ENCODE measurements at regions not wholly inside any gene's neighbourhood (a gene's known extent, or its start where the extent isn't known, plus 50 kb on each side); places are given as distances from the start of the nearest gene placed in this dataset.

DNA sequence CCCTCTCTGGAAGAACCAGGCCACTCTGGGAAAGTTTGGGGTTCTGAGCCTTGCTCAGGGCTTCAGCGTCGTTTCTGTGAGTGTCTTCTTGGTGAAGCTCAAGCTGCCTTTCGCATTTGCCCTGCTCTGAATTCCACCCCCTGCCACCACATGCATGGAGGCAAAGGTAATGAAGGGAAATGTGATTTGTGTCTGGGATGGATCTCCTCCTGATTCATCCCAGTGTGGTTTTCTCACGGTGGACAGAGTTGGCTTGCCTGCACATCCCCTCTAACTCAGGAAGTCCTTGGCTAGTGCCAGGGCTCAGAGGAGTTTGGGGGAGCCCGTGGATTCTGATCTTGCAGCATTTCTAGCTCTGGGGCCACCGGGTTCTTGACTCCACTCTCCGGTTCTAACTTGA is 173.6 kb upstream of the RAB4A start:
- H3K4me3 ChIP-seq, result no peak overlapping the region
- in situ Hi-C loops (cut with MboI; ENCODE audit: low sequenced_read_pairs), result no loop called here
- no peaks in the 10 kb centered on the region for H3K9me3 ChIP-seq
- DNase-seq (ENCODE audit: low spot score in 2 of 2), result no peak
- H3K36me3 ChIP-seq (replicated peaks), result no peaks in the 10 kb centered on the region
- no peaks in the 10 kb centered on the region for H3K27me3 ChIP-seq (ENCODE audit: low read depth)
- peaks cover 5% of the 10 kb centered on the region; the same call in 1 of the 2 replicates for H3K4me1 ChIP-seq

DNA sequence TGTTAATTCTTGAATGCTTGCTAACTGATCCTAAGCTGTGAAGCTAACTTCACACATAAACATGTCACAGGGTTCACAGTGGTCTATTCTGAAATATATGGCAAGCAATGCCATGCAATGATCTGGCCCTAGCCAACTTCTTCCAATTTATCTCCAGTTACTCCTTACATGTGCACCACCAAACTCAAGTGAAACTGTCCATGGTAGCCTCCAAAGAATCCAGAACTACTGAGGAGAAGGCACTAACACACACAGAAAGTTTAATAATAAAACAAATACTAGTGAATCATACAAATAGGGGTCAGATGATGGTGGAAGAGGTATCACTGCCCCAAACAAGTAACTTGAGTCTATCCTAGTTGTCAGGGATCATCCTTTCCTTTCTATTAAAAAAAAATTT is 172.6 kb upstream of the RAB4A start:
- DNase-seq (ENCODE audit: low spot score in 2 of 2), result no peak
- Histone ChIP-seq H3K36me3 (replicated peaks) (no peaks in the 10 kb centered on the region), H3K4me3 (no peak overlapping the region), H3K27me3 (ENCODE audit: low read depth) (no peaks in the 10 kb centered on the region), H3K4me1 (peaks cover 3% of the 10 kb centered on the region; the same call in 1 of the 2 replicates), H3K9me3 (no peaks in the 10 kb centered on the region)
- in situ Hi-C loops (cut with MboI; ENCODE audit: low sequenced_read_pairs), result no loop called here

DNA sequence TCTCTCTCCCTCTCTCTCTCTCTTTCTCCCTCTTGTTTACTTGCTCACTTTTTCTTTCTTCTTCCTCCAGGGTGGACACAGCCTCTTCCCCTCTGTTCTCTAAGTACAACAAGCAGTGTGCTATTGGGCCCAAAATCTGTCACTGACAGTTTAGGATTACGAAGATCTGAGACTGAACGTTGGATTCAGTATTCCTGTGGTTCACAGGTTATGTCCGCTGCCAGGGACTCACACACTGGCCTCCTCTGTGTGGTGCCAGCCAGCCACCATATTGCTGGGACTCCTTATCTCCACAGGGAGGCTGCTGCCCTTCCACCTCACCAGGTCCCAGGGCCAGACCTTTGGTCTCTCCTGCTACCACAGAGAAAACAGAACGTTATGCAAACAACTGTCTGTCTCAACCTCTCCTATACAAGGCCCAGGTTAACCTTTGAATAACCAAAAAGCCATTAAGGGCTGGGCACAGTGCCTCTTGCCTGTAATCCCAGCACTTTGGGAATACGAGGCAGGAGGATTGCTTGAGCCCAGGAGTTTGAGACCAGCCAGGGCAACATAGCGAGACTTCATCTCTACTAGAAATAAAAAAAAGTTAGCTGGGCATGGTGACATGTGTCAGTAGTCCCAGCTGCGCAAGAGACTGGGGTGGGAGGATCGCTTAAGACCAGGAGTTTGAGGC is 171.9 kb upstream of the RAB4A start:
- Histone ChIP-seq H3K4me3 (no peak overlapping the region), H3K9me3 (no peaks in the 10 kb centered on the region), H3K4me1 (no peaks in the 10 kb centered on the region), H3K27me3 (ENCODE audit: low read depth) (no peaks in the 10 kb centered on the region), H3K36me3 (replicated peaks) (no peaks in the 10 kb centered on the region)
- no peak for DNase-seq (ENCODE audit: low spot score in 2 of 2)
- in situ Hi-C loops (cut with MboI; ENCODE audit: low sequenced_read_pairs), result no loop called here

DNA sequence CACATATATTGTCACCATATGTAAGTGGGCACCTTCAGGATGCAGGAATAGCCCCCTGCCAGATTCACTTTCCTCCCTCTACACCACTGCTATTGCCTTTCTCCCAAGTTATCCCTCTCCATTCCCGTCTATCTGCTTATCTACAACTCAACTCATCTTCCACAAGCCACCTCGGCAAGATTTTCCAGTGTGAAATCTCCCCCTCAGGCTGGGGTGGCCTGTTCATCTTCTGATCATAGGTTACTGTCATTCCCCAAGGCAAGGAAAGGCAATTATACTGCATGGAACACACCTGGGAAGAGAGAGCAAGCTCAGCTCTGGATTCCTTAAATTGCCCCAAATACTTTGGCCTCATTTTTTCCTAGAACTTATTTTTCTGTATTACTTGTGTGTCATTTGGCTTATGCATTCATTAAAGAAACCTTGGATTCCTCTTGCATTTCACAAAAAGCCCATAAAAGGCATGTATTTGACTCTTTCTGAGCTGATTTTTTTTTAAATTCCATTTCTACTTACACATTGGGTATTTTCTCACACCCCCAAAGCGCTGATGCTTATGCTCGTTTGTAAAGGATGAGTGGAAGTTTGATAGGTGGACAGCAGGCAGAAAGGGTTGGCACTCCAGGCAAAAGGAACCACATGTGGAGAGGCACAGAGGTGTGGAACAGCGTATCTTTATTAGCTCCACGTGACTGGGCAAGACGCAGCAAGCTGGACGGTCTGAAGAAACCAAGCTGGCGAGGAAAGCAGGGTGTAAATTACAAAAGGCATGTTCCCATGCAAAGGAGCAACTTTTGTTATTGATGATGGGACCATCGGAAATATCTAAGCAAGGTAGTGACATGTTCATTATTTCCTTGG is 169.7 kb upstream of the RAB4A start:
- no peaks in the 10 kb centered on the region for H3K27me3 ChIP-seq (ENCODE audit: low read depth)
- no peak for DNase-seq (ENCODE audit: low spot score in 2 of 2)
- no peaks in the 10 kb centered on the region for H3K36me3 ChIP-seq (replicated peaks)
- H3K4me3 ChIP-seq, result no peak overlapping the region
- H3K4me1 ChIP-seq, result no peaks in the 10 kb centered on the region
- in situ Hi-C loops (cut with MboI; ENCODE audit: low sequenced_read_pairs), result no loop called here
- no peaks in the 10 kb centered on the region for H3K9me3 ChIP-seq

DNA sequence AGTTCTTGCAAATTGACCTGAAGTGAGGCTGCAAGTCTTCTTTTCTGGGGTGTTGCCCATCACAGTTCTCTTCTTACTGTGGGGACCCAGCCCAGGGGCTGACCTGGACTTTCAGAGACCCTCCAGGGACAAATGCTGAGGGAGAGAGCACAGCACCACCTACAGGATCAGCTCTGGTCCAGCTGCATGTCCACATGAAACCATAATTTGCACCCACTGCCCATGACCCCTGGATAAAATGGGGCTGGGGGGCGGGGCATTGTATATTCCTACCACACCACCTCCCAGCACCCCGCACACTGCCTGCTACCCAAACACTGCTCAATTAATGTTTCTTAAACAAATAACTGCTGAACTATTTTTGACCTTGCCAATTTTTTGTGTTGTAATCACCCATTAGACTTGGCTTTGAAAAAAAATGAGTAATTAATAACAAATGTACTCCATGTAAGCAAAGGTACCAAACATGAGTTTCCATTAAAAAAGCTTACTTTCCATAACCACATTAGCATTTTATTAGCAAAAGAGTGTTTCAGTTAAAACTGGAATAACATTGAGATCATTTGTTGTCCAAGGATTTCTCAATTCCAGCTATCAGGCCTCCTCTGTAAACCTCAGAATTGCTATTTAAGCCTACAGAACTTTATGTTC is 168.0 kb upstream of the RAB4A start:
- Histone ChIP-seq H3K4me1 (no peaks in the 10 kb centered on the region), H3K27me3 (ENCODE audit: low read depth) (no peaks in the 10 kb centered on the region), H3K36me3 (replicated peaks) (no peaks in the 10 kb centered on the region), H3K9me3 (no peaks in the 10 kb centered on the region), H3K4me3 (no peak overlapping the region)
- in situ Hi-C loops (cut with MboI; ENCODE audit: low sequenced_read_pairs), result no loop called here
- DNase-seq (ENCODE audit: low spot score in 2 of 2), result no peak

DNA sequence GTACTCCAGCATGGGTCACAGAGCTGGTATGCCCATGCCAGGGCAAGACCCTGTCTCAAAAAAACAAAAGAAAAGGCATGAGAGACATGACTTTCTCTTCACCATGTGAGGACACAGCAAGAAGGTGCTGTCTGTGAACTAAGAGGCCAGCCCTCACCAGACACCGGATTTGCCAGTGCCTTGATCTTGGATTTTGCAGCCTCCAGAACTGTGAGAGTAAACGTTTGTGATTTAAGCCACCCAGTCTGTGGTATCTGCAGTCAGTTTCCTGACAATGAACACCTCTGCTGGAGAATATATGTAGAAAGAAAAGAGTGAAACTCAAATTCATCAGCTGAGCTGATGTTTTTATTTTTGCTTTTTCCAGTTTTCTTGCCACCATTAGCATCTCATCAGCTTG is 166.3 kb upstream of the RAB4A start:
- H3K27me3 ChIP-seq (ENCODE audit: low read depth), result no peaks in the 10 kb centered on the region
- DNase-seq (ENCODE audit: low spot score in 2 of 2), result no peak
- H3K4me1 ChIP-seq, result no peaks in the 10 kb centered on the region
- no peak overlapping the region for H3K4me3 ChIP-seq
- H3K9me3 ChIP-seq, result no peaks in the 10 kb centered on the region
- H3K36me3 ChIP-seq (replicated peaks), result no peaks in the 10 kb centered on the region
- in situ Hi-C loops (cut with MboI; ENCODE audit: low sequenced_read_pairs), result no loop called here

DNA sequence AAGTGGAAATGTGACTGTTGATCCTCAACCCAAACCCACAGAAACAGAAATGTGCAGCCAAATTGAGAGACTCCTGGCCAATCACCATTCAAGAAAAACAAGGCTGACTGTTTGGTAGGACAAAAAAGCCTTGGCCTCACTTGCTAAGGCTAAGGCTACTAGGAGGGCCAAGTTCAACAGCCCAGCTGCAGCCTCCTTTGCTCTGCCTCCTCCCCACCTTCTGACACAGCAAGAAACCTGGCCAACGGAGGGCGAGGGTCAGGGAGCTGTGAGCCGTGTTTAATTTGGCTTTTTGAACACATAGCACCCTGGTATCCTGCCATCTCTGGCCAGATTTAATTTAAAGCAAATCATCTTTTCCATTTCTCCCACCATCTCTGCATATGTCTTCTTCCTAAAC is 165.8 kb upstream of the RAB4A start:
- Histone ChIP-seq H3K4me3 (no peak overlapping the region), H3K36me3 (replicated peaks) (no peaks in the 10 kb centered on the region), H3K4me1 (no peaks in the 10 kb centered on the region), H3K9me3 (no peaks in the 10 kb centered on the region), H3K27me3 (ENCODE audit: low read depth) (no peaks in the 10 kb centered on the region)
- no peak for DNase-seq (ENCODE audit: low spot score in 2 of 2)
- in situ Hi-C loops (cut with MboI; ENCODE audit: low sequenced_read_pairs), result no loop called here

DNA sequence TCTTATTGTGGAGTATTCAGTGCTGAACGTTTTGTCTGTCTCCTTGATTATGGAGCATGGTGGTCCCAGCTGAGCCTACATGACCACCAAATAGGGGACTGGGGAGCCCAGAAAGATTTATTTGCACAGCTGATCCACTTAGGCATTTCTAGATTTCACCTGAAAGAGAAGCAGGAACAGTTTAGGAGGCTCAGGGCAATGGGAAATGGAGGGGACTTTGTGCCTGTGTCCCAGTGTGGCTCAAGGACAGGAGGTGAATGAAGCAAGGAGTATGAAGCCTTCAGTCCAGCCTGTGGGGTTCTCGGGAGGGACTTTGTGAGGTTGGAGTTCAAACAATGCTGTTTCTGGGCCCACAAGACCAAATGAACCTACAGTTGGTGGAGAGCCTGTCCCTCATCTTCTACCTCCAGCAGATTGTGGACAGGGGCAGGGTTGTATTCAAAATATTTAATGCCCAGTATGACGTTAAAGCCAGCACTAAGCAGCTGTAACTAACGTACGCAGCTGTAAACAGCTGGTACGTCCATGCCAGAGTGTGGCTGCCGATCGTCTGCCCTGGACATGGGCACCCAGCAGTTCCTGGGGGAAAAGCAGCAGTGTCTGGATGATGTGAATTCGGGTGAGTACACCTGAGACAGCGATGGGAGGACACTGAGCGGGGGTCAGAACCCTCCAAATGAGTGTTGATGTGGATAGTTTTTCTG is 164.9 kb upstream of the RAB4A start:
- no peak for DNase-seq (ENCODE audit: low spot score in 2 of 2)
- no peaks in the 10 kb centered on the region for H3K27me3 ChIP-seq (ENCODE audit: low read depth)

DNA sequence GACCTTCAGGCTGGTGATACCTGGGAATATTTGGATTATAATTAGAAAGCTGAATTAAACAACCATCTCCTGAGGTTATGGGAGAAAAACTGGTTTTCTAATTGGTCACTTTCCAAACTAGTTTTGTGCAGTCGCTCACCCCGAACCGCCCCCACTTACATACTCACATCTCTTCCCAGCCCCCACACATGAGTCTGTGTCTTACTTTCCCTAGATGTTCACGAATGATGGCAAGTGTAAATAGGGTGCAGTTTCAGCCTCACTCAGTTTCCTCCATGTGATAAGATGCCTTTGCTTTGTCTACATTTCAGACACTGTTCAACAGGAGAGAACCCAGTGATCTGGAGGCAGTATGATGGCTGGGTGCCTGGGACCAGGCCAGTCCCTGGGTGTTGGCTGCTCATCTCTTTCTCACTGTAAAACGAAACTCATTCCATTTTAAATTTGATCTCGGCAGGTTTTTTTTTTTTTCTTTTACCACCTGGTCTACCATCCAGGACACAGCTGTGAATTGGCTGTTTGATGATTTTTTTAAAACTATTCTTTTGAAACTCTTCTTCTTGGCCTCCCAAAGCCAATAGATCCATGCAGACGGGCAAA is 164.3 kb upstream of the RAB4A start:
- DNase-seq (ENCODE audit: low spot score in 2 of 2), result no peak
- in situ Hi-C loops (cut with MboI; ENCODE audit: low sequenced_read_pairs), result no loop called here
- no peaks in the 10 kb centered on the region for H3K27me3 ChIP-seq (ENCODE audit: low read depth)
- no peaks in the 10 kb centered on the region for H3K9me3 ChIP-seq
- no peaks in the 10 kb centered on the region for H3K4me1 ChIP-seq
- no peaks in the 10 kb centered on the region for H3K36me3 ChIP-seq (replicated peaks)
- no peak overlapping the region for H3K4me3 ChIP-seq

More for the DNA sequence above, 164.9 kb upstream of the RAB4A start:
- Histone ChIP-seq H3K4me1 (no peaks in the 10 kb centered on the region), H3K36me3 (replicated peaks) (no peaks in the 10 kb centered on the region), H3K9me3 (no peaks in the 10 kb centered on the region), H3K4me3 (no peak overlapping the region)
- in situ Hi-C loops (cut with MboI; ENCODE audit: low sequenced_read_pairs), result no loop called here

DNA sequence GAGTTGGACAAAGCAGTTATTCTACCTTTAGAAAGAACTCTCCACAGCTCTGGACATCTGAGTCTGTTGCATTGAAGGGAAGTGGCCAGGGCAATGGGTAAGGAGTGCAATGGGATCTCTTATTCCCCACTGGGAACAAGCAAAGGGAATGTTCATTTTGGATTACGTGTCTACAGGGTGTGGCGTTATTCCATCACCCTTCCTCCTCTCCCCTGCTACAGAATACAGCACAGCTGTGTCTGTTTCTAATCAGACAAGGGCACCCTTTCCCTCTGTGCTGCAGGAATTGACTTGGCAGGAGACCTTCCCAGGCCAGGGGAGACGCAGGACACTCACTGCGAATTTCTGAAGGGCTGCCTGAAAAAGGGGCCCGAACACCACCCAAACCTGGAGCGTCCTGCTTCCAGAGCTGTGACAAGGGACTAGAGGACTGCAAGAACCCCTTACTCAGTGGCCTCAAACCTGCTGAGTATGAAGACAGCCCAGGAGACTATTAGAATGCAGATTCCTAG is 163.6 kb upstream of the RAB4A start:
- in situ Hi-C loops (cut with MboI; ENCODE audit: low sequenced_read_pairs), result no loop called here
- no peak for DNase-seq (ENCODE audit: low spot score in 2 of 2)
- H3K4me3 ChIP-seq, result no peak overlapping the region
- no peaks in the 10 kb centered on the region for H3K9me3 ChIP-seq
- no peaks in the 10 kb centered on the region for H3K4me1 ChIP-seq
- H3K36me3 ChIP-seq (replicated peaks), result no peaks in the 10 kb centered on the region
- H3K27me3 ChIP-seq (ENCODE audit: low read depth), result no peaks in the 10 kb centered on the region

DNA sequence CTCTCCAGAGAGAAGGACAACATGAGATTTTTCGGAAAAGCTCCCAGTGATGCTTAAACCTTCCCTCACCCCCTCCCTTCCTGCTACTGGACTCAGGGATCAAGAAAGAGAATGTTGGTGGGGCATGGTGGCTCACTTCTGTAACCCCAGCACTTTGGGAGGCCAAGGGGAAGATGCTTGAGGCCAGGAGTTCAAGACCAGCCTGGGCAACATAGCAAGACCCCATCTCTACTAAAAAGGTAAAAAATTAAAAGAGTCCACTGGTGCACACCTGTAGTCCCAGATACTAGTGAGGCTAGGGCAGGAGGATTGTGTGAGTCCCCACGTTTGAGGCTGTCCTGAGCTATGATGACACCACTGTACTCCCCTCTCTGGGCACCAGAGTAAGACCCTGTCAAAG is 162.9 kb upstream of the RAB4A start:
- H3K27me3 ChIP-seq (ENCODE audit: low read depth), result no peaks in the 10 kb centered on the region
- H3K9me3 ChIP-seq, result no peaks in the 10 kb centered on the region
- in situ Hi-C loops (cut with MboI; ENCODE audit: low sequenced_read_pairs), result no loop called here
- H3K36me3 ChIP-seq (replicated peaks), result no peaks in the 10 kb centered on the region
- DNase-seq (ENCODE audit: low spot score in 2 of 2), result no peak
- no peaks in the 10 kb centered on the region for H3K4me1 ChIP-seq
- no peak overlapping the region for H3K4me3 ChIP-seq

DNA sequence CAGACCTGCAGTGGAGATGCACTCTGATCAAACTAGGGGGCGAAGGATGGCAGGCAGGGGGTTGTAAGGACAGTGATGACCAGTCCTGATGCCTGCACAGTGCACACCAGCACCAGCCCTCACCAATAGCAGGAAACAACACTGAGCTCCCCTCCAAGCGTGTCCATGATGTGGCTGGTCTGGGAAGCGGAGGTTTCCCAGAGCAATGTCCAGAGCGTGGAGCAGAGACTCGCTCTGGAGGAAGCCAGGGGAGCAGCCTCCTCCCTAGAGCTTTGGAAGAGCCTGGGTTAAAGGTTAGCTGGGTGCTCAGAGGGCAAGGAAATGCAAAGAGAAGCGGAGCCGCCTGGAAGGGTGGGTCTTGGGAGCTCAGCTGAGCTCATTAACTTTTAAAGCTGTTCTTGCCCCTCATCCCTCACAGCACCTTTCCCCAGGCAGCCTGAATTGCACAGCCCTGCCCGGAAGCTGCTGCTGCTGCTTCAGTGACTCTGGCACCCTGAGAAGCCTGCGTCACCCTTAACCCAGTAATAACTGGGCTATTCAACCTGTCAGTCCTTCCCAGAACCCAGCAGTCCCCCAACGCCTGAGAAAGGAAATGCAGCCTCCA is 162.2 kb upstream of the RAB4A start:
- no peaks in the 10 kb centered on the region for H3K27me3 ChIP-seq (ENCODE audit: low read depth)
- no peaks in the 10 kb centered on the region for H3K4me1 ChIP-seq
- DNase-seq (ENCODE audit: low spot score in 2 of 2), result no peak
- in situ Hi-C loops (cut with MboI; ENCODE audit: low sequenced_read_pairs), result no loop called here
- no peak overlapping the region for H3K4me3 ChIP-seq
- no peaks in the 10 kb centered on the region for H3K9me3 ChIP-seq
- H3K36me3 ChIP-seq (replicated peaks), result no peaks in the 10 kb centered on the region

DNA sequence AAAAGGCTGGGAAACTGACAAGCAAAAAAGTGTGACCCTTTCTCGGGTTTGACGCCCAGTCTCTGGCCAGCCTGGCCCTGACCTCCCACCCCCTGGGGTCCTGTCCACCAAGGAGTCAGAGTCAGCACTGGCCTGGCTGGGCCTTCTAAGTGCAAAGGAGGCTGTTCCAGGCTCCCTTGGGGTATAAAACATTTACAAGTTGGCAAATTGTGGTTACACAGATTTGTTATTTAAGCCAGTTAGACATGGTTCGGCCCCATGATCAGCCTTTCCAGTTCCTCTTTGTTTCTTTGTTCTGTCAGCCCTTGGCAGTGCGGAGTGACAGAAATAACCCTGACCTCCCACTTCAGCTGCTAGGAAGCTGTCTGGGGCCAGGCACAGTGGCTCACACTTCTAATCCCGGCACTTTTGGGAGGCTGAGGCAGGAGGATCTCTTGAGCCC is 161.6 kb upstream of the RAB4A start:
- Histone ChIP-seq H3K36me3 (replicated peaks) (no peaks in the 10 kb centered on the region), H3K4me1 (no peaks in the 10 kb centered on the region), H3K4me3 (no peak overlapping the region), H3K27me3 (ENCODE audit: low read depth) (no peaks in the 10 kb centered on the region), H3K9me3 (no peaks in the 10 kb centered on the region)
- in situ Hi-C loops (cut with MboI; ENCODE audit: low sequenced_read_pairs), result no loop called here
- DNase-seq (ENCODE audit: low spot score in 2 of 2), result no peak

Measured in HAP-1 (cell line).